Globus pallidus (tissue), 1 donor: ENCODE measurements at regions not wholly inside any gene's neighbourhood (a gene's known extent, or its start where the extent isn't known, plus 50 kb on each side); places are given as distances from the start of the nearest gene placed in this dataset.

Source experiments
- DNase-seq: peaks from one replicate; pipeline ENCODE4 v3.0.0-alpha.2; 2015; ENCODE audit warnings: low spot score

DNA sequence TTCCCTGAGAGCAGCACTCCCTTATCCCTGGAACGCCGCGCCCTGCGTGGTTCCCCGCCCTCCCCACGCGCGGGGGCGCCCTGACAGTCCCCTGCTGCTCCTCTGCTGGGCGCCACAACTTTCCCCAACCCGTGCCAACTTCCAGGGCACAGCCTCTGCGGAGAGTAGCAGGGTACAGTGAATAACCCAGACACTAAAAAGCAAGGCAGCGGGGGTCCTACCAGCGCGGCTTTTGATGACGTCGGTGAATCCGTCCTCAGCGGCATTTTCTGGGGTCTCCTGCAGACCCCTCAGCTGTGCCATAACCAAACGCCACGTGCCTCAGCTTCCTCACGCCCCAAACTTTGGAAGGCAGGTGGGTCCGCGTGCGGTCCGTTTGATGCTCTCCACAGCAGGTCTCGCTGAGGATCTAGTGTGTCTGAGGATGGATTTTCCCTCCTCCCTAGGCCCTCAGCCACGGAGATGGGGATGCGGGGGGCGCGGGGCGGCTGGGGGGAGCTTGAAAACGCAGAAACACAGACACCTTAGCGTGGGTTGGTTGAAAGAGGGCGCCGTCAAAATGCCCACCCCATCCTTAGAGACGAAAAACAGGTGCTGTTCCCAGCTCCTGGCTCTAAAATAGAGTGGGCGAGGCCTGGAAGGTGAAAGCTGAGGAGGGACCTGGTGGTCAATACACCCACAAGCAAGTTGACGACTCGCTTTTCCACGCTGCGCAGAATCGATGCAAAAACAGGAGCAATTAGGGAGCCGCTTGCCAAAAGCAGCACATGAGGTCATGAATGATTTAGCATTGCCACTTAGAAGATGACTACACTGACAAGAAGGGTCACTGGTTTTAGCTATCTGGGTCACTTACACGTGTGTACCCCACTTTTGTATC, 405.6 kb downstream of the FAM47A start:
- no peak for DNase-seq

- DNase-seq, result no peak
Observed at GRCh38 chrX:33725535-33726210, 406.4 kb downstream of the FAM47A start.

DNA sequence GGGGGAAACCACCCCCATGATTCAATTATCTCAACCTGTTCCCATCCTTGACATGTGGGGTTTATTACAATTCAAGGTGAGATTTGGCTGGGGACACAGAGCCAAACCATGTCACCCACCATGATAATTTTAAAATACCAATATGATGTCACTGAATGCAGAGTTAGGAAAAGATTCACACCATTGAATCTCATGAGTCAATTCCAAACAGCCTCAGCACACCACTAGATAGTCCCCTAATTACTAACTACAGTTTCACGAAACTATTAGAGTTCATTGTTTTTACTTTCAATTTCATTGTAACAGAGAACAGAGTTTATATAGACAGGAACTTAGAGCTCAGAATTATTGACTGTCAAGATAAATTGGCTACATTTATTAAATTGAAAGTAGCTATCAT, 410.2 kb downstream of the FAM47A start:
- no peak for DNase-seq

DNA sequence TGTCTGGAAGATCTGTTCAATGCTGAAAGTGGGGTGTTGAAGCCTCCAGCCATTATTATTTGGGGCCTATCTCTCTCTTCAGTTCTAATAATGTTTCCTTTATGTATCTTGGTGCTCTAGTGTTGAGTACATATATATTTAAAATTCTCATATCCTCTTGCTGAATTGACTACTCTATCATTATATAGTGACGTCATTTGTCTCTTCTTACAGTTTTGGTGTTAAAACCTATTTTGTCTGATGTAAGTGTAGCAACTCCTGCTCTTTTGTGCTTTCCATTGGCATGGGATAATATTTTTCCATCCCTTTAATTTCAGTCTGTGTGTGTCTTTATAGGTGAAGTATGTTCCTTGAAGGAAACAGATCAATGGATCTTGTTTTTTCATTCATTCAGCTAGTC, 446.0 kb downstream of the FAM47A start:
- DNase-seq, result no peak
